ENCODE measurements at regions not wholly inside any gene's neighbourhood (a gene's known extent, or its start where the extent isn't known, plus 50 kb on each side); places are given as distances from the start of the nearest gene placed in this dataset.

DNA sequence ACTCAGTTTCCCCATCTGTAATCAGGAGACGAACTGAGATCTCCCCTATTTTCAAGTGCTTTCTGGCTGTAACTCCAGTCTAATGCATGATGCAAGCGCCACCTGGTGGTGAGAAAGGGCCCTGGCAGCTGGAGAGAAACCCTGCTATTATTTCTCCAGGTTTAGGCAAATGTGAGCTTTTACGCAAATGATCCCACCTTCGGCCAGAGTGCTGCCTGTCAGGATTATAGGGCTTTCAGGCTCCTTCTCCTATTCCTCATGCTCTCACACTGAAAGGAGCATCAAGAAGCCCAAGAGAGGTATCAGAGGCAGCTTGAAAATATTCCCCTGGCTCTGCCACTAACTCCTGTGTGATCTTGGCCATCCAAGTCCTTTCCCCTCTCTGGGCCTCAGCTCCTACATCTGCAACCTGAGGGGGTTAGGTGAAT lies 93.9 kb upstream of the RASGRF1 start:
- peak; percentile 4 for DNase-seq

DNA sequence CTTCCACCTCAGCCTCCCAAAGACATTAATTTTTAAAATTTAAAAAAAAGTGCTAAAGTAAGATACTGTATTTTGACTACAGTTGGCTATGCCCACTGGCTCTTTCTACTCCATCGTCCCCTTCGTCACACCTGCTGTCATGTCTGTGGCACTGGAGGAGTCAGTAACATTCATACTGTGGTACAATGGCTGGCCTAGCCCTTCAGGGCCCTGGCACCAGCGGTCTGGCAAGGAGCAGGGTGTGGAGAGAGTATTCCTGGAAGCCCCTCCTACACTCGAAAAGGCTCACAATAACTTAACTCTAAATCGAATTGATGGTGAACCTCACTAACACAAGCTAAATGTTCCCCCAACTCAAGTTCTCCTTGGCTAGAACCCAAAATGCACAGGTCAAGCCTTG lies 89.7 kb upstream of the RASGRF1 start:
- no peak for DNase-seq

DNA sequence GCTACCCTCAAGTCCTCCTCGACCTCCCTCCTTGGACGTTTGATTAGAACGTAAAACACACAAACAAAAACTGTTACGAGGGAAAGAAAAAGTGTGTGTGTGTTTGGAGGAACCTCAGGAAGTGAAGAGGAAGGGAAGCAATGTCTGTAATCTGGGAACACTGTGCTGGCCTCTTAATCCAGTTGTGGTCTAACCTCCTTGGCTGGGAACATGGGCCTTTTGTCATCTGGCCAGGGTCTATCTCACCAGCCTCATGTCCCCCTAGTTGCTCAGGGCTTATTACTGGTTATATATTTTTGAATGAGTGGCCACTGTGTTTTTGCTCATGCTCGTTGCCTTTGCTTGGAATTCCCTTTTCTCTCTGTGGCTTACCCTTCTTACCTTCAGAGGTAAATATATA lies 89.0 kb upstream of the RASGRF1 start:
- DNase-seq = no peak

DNA sequence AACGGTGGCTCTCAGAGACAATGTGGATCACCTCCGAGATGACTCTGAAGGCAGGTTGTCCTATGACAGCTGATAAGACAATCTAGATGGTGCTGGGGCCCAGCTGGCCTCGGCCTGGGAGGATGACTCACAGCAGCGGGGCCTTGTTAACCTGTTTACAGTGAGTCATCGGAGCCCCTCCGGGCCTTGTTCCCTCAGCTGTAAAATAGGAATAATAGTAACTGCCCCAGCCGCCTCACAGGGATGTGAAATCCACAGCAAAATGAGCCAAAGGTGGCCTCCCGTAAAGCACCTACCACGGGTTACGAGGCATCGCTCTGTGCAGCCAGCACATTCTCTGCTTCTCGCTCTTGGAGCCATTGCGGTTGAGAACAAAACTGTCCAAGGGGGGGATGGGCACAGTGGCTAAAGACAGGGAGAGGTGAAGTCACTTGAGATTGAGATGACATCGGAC lies 88.6 kb upstream of the RASGRF1 start:
- DNase-seq = no peak

DNA sequence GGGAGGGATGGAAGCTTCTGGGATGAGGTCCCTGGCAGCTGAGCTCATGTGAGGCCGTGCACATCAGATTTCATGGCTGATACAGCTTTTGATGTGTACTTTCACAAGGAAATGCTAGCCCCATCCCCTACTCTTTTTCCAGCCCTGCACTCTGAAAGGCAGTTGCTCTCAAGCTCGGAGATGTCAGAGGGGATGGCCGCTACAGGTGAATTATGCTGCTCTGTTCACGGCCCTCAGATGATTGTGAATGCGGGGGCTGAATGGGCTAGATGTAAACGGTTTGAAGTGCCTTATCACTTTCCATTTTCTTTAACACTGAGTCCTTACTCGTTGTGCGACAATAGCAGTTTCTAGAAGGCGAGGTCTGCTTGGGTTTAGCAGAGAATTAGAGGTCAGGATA lies 88.0 kb upstream of the RASGRF1 start:
- no peak for DNase-seq

DNA sequence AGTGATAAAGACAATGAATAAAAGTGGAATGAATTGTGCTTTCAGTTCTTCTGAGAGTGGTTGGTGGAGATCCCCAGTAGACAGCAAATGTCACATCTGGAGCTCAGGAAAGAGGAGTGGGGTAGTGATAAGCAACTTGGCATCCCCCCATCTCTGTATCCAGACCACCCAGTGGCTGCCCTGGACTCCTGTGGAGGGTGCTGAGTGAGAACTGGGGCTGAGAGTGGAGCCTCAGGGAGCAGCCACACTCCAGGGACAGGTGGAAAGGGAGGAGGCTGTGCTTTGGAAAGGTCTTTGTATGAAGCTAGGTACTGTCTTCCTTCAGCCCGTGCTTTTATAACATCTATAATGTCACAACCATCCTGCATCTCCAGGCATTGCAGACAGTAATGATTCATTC lies 85.6 kb upstream of the RASGRF1 start:
- no peak for DNase-seq

DNA sequence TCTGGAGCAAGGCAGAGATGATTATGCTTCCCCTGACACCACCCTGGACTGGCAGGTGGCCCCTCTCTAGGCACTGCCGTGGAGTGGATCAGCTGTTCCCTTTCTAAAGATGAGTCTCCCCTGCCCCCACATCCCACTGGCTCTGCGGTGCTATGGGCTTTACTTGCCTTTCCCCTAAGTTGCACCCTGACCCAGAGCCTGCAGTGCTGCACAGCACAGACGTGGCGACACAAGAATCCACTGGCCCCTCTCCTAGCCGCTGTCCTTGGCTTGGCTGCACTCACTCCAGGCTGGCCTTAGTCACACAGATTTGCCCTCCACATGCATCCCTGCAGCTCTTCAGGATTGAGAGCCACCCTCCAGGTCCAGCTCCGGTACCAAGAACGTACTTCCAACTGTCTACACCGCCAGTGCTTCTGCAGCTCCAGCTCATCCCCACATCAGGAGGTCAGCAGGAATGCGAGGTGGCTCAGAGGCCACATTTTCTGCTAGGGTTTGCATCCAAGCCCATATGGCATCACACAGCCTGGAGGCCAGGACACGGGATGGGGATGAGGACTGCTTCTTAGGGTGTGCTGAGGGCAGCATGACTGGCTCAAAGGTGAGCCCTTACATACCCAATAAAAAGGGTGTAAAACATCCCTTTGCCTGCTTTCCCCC lies 82.4 kb upstream of the RASGRF1 start:
- DNase-seq = no peak

DNA sequence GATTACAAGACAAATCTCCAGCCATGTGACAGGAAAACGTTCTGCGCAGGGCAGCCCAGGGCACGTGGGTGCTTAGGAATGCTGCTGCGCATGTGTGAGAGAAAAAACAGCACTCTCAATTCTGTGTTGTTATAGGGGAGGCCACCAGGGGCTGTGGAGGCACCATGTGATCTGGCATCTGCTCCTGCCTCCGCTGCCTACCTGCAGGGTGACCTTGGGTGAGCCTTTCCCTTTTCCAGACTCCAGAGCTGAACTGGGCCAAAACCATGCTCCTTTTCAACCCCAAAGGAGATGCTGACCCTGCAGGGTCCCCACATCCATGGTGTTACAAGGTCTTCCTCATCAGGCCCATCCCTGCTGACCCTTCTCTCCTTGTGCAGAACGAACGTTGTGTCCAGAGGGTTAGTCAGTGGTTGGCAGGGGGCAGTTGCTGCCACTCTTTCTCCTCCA lies 81.5 kb upstream of the RASGRF1 start:
- DNase-seq = no peak

DNA sequence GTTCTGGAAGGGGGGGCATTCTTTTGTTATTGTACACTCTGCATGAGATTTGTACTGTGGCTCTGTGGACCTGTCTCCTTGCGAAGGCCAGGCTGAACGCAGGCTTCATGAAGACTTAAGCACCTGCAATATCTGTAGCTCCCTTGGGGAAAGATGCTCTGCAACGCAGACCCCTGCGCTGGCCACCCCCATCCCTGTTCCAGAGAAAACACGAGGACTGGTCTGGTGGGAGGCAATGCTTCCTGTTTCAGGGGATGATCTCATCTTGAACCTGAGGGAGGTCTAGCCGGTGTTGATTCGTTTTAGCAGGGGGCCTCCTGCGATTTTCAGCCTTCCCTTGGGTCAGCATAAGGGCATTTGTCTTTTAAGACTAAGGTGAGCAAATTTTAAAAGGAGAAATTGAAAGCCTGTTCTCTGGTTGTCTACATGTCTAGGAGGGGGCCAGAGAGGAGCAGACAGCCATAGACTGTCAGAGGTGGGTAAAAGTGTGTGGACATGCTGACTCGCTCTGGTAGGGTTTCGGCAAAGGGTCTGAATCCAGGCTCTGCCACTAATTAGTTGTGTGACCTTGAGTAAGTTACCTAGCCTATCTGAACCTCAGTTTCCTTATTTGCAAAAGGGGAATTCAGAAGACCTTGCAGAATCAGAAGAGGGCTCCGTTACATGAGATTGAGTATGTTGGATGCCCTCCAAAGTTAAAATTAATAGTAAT lies 80.9 kb upstream of the RASGRF1 start:
- no peak for DNase-seq

DNA sequence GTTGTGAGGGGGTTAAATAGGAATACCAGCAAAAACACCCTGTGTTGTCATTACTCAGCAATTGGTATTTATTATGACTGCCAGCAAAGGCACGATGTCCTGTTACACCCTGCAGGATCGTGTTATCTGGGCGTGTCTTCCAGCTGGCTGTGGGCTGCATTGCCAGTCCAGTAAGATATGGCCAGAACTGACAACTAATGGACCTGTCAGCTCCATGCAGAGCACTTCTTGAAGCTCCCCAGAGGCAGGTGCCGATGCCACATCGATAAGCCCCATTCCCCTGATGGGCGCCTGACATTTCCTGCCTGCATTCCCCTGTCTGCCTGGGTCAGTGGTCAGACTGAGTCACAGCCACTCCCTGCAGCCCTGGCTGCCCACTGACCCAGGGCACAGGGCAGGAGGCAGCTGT lies 79.7 kb upstream of the RASGRF1 start:
- no peak for DNase-seq

DNA sequence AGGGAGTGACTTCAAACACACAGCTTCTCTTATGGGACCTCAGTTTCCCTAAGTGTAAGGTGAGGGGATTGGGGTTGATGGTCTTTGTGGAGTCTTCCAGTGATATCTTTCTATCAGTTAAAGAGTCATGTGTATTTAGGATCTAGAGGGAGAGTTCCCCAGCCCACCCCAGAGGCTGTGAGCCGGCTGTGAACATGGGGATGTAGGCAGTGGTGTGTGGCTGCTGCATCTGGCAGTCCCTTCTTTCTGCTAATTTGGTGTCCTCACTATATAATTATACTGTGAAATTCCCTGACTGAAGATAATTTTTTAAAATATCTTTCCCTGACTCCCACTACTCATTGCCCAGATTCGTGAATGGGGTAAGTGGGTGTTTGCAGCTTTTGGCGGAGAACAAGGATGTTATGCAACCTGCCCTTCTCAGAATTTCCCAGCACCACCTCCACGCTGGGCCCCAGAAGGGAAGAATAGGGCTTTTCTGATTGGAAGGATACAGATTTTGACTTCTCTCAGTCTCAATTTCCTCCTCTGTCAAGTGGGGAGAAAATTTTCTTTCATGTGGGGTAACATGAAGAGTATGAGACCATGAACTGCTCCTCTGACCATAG lies 79.0 kb upstream of the RASGRF1 start:
- DNase-seq = no peak

DNA sequence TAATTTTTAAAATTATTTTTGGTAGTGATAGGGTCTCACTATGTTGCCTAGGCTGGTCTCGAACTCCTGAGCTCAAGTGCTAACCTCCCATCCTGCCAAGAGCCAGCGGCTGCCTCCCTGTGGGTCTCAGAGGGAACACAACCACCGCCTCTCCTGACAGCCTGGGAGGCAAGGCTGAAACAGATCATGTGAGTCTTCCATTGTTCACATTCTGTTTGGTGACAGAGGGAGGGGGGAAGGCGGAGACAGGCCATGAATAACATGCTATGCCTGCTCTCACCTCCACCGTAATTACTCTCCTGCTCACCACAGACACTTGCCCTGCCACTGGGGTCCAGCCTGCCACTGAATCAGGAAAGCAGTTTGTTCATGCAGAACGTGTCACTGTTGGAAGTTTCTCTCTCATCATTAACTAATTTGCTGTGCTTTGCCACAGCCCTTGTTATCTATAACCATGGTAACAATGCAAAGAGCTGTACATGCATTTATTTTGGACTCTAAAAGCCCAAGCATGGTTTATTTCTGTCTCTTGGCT lies 78.4 kb upstream of the RASGRF1 start:
- no peak for DNase-seq

DNA sequence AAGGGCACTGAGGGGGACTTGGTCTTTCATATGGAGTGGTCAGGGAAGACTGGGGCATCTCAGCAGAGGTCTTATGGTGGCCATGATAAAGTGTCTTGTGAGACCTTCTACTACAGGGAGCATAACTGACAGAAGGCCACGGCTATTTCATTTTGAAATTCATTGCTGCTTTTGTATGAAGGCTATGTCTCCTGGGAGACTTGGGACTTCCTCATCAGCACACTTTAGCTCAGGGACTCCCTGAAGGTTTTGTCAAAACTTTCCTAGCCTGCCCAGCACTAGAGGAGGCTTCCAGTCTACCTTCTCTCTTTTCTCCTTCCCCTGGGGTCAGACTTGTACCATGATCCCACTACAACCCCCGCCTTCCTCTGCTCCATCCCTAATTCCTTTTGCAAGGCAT lies 77.2 kb upstream of the RASGRF1 start:
- no peak for DNase-seq

DNA sequence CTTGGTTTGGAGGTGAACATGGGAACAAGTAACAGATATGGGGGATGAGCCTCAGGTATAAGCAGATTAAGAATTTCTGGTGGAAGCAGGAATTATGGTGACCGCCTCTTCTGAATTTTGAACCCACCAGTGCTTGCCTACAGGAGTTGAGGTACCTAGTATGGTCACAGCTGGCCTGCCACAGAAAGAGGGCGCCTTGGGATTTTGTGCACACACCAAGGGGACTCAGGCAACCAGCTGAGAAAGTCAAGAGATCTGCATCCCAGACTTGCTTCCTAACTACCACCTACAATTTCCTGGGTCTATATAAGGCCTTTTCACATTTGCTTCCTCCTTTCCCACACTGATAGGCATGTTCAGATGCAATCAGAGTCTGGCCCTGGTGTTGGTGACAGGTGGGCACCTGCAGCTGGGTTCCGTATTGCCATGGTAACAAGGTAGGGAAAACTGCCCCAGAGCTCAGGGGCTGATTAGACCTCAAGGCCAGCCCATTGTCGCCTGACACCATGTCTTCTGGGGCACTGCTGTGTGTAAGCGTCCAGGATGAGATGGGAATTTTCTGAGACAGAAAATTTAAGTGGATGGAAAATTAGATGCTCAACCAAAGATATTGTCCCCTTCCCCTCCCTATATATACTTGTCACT lies 75.9 kb upstream of the RASGRF1 start:
- DNase-seq = no peak

DNA sequence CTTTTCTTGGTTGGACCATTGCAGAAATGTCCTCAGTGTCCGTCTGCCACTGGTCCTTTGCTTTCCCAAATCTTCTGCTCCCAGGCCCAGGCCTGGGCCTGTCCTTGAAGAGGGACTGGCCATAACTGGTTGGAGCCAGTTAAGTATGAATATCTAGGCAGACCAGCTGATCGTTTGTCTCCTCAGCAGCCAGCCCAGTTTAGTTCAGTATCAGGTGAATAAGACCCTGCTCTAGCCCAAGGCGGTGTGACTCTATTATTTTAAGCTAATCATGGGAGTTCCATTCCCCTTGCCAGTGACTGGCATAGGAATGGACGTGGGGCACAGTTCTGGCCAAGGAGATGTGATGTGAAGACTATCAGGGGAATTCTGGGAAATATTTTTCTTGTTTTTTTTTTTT lies 73.9 kb upstream of the RASGRF1 start:
- DNase-seq = no peak

DNA sequence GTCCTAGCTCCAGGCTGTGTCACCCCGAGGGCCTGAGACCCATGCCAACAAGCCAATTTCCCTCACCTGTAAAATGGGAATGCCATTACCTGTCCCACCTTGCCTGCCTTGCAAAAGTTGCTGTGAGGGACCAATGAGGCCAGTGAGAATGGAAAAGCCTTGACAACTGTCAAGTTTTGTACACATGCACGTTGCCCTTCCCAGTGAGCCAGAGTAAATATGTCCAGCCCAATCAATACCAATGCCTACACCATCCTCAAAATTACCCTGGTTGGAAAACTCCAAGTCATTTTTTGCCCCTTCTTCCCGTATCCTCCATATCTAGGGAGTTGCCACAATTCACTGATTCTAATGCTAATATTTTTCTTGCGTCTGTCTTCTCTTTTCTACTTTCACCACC lies 73.5 kb upstream of the RASGRF1 start:
- no peak for DNase-seq

DNA sequence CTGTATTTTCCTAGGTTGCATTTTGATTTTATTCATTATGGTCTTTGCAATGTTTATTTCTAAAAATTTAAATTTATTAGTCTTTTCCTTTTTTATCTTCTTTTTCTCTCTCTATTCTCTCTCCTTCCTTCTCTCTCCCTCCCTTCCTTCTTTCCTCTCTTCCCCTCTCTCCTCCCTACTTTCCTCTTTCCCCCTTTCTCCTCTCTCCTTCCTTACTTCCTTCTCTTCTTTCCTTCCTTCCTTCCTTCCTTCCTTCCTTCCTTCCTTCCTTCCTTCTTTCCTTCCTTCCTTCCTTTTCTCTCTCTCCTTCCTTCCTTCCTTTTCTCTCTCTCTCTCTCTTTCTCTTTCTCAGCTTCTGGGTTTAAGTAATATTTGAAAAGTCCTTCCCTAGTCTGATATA lies 72.8 kb upstream of the RASGRF1 start:
- DNase-seq = no peak

DNA sequence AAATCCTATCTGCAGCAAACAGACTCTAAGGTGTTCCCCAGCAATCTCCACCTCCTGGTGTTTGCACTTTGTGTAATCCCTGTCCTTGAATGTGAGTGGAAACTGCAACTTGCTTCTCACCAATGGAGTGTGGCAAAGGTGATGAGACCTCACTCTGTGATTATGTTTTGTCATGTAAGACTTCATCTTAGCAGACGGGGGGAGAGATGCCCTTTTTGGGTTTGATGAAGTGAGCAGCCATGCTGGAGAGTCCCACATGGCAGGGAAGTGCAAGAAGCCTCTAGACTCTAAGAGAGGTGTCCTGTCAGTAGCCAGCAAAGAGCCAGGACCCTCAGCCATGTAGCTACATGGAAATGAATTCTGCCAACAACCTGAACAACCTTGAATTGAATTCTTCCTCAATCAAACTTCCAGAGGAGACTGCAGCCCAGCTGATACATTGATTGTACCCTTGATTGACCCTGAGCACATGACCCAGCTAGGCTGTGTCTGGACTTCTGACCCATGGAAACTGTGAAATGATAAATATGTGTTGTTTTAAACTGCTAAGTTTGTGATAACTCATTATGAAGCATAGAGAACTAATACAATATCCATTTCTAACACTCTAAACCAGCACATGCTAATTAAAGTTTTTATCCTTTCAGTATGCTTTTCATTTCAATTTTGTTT lies 71.4 kb upstream of the RASGRF1 start:
- DNase-seq = no peak

DNA sequence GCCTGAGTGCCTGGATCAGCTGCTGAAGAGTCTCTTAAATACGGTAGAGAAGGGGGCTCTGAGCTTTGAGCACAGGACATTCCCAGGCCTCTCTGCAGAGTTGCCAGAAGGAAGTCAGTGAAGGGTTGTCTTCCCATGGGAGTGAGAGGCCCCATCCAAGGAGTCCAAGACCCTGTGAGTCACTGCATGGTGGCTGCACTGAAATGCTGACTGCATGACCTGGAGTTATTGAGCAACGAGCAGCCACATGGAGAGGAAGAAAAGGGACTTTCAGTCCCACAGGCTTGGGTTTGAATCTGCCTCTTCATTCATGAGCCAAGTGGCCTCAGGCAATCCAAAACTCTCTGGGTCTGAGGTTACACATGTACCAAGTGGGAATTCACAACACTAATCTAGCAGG lies 69.6 kb upstream of the RASGRF1 start:
- DNase-seq = no peak

DNA sequence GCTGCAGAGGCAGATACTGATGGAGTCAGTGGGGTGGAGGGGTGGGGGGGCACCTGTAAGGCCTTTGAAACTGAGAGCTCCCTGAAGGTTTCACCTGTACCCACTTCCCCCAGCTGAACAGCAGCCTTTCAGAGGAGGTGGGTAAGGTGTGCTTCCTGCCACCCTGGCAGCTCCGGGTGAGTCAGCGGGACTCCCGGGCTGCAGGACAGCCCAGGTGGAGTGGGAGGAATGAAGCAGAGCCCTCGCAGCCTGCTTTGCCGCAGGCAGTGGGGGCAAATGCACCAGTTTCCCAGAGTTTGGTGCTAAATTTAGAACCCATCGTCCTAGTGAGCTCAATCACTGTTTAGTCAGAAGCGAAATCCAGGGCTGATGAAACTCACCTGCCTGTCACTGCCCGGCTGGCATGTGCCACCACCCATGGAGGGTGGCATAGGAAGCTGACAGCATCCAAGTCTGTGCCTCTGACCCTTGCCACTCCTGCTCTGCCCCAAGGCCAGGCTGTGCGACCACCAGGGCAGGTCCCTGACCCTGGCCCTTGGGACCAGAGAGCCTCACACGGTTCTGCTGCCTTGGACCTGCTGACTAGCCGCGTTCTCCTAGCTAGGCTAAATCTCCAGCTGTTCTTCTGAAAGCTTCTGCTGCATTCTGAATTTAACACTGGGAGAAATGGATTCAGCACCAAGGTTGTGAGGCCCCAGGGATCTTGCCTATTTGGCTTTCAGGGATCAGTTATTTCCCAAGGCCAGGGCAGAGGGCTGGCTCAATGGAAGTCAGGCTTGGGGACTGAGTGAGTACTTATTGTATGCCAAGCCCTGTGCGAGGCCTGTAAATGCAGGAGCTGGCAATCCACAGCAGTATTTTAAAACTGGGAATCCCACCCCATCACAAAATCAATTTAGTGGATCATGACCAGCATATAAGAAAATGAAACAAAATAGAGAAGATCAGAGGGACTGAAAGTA lies 67.3 kb upstream of the RASGRF1 start:
- DNase-seq = no peak

DNA sequence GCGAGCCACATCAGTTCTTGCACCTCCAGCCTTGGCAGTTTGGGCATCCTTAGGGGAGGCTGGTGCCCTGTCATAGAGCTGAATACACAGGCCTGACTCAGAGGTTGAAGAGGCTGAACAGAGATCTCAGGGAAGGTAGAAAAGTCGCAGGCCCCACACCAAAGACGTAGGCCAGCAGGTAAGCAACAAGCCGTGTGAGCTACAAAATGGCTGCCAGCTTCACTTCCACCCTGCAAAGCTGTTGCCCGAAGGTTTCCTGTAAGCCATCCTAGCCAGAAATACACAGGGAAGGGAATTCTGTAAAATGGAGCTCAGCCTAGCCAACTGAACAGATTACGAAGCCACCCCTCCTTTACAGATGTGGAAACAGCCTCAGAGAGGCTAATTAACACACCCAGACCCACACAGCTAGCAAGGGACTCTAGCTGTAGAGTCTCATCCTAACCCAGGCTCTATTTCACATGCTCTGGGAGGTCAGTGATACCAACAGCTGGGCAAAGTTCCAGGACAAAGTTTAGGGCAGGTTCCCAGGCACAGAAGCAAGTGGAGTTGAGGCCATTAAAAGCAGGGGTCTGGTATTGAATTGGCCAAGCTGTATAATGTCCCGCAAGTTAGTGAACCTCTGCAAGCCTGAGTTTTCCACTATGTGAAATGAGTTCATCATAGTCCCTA lies 66.3 kb upstream of the RASGRF1 start:
- no peak for DNase-seq
